ENCODE measurements at regions not wholly inside any gene's neighbourhood (a gene's known extent, or its start where the extent isn't known, plus 50 kb on each side); places are given as distances from the start of the nearest gene placed in this dataset.
"Not testable (repeated sequence)": the region's sequence is repeated elsewhere in the genome, so short reads cannot be mapped to it uniquely, and the experiment has no call there.

GRCh38 chrX:65971151-65971550 is 68.7 kb downstream of the VSIG4 start:
- no peak for DNase-seq (ENCODE audit: low read depth)

DNA sequence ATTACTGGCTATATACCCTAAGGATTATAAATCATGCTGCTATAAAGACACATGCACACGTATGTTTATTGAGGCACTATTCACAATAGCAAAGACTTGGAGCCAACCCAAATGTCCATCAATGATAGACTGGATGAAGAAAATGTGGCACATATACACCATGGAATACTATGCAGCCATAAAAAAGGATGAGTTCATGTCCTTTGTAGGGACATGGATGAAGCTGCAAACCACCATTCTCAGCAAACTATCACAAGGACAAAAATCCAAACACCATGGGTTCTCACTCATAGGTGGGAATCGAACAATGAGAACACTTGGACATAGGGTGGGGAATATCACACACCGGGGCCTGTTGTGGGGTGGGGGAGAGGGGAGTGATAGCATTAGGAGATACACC is 72.7 kb downstream of the VSIG4 start:
- DNase-seq (ENCODE audit: low read depth), result not testable (repeated sequence)

DNA sequence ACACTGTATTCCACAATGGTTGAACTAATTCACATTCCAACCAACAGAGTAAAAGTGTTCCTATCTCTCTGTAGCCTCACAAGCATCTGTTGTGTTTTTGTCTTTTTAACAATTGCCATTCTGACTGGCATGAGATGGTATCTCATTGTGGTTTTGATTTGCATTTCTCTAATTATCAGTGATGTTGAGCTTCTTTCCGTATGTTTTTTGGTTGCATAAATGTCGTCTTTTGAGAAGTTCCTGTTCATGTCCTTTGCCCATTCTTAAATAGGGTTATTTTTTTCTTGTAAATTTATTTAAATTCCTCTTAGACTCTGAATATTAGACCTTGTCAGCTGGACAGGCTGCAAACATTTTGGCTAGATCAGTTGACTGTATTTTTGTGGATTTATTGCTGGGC is 78.2 kb downstream of the VSIG4 start:
- no peak for DNase-seq (ENCODE audit: low read depth)

GRCh38 chrX:65948103-65948502 is 91.8 kb downstream of the VSIG4 start:
- DNase-seq (ENCODE audit: low read depth), result no peak

DNA sequence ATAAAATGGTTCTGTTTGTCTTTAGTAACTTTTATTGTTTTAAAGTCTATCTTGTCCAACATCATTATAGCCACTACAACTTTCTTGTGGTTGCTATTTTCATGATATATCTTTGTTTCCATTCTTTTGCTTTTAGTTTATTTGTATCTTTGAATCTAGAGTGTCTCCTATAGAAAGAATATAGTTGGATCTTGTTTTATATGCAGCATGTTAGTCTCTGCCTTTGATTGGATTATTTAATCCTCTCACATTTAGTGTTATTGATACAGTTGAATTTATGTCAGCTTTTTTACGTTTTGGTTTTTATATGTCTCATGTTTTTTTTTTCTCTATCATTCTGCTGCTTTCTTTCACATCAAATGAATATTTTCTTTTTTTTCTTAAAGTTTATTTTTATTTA is 98.1 kb downstream of the VSIG4 start:
- DNase-seq (ENCODE audit: low read depth), result no peak

DNA sequence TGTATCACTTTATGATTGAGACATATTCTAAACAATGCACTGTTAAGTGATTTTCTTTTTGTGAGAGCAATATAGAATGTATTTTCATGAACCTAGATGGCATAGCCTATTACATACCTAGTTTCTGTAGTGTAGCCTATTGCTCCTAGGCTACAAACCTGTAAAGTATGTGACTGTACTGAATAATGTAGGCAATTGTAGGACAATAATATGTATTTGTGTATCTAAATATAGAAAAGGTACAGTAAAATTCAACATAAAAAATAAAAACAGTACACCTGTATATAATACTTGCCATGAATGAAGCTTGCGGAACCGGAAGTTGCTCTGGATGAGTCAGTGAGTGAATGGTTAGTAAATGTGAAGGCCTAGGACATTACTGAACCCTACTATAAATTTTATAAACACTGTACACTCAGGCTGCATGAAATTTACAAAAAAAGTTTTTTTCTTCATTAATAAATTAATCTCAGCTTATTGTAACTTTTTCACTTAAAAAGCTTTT is 106.7 kb downstream of the VSIG4 start:
- DNase-seq (ENCODE audit: low read depth), result no peak

DNA sequence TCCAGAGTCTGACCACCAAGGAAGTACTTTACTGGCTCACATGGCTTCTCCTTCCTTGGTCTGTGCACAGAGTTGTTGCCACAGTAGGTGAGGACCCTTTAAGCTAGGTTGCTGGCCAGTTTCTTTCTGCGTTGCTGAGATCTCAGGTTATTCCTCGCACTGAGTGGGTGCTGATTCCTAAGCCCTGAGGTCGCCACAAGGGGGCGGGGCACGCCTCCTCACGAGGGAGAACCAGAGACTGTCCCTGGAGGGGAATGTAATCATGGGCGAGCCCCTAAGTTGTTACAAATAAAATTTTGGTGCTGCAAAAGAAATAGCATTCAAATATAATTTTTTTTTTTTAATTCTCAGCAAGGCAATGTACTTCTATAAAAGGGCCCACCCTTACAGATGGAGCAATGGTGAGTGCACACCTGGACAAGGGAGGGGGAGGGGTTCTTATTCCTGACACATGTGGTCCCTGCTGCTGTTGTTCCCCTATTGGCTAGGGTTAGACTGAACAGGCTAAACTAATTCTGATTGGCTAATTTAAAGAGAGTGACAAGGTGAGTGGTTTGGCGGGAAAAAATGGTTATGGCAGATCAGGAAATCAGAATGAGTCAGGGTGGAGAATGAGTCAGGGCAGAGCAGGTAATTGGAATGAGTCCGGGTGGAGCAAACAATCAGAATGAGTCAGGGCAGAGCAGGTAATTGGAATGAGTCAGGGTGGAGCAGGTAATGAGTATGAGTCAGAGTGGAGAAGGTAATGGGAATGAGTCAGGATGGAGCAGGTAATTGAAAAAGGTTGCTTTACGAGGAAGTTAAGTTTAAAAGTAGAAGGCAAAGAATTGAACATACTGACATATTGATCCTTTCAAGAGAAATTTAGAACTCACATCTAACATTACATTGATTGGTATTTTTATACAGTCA is 107.5 kb downstream of the VSIG4 start:
- no peak for DNase-seq (ENCODE audit: low read depth)

DNA sequence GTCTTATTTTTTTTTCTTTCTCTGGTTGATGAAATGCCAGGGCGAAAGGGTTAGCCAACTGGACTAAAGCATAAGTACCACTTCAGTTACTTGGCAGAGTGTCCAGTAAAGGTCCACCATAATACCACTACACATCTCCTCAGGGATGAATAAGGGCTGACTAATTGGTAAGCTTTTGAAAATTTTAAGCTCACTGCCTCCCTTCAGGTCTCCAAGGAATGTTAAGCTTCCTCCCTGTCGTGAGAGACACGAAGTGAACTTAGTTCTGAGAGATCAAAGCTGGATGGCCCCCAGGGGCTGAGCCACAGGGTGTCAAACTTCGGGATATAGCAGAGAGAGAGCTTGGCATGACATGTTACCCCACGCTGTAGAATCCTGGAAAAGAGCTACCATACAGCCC is 111.4 kb downstream of the VSIG4 start:
- no peak for DNase-seq (ENCODE audit: low read depth)

DNA sequence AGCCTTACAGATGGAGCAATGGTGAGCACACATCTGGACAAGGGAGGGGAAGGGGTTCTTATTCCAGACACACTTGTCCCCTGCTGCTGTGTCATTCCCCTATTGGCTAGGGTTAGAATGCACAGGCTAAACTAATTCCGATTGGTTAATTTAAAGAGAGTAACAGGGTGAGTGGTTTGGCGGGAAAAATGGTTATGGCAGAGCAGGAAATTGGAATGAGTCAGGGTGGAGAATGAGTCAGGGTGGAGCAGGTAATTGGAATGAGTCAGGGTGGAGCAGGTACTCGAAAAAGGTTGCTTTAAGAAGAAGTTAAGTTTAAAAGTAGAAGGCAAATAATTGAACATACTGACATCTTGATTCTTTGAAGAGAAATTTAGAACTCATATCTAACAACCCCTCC is 112.5 kb downstream of the VSIG4 start:
- not testable (repeated sequence) for DNase-seq (ENCODE audit: low read depth)

DNA sequence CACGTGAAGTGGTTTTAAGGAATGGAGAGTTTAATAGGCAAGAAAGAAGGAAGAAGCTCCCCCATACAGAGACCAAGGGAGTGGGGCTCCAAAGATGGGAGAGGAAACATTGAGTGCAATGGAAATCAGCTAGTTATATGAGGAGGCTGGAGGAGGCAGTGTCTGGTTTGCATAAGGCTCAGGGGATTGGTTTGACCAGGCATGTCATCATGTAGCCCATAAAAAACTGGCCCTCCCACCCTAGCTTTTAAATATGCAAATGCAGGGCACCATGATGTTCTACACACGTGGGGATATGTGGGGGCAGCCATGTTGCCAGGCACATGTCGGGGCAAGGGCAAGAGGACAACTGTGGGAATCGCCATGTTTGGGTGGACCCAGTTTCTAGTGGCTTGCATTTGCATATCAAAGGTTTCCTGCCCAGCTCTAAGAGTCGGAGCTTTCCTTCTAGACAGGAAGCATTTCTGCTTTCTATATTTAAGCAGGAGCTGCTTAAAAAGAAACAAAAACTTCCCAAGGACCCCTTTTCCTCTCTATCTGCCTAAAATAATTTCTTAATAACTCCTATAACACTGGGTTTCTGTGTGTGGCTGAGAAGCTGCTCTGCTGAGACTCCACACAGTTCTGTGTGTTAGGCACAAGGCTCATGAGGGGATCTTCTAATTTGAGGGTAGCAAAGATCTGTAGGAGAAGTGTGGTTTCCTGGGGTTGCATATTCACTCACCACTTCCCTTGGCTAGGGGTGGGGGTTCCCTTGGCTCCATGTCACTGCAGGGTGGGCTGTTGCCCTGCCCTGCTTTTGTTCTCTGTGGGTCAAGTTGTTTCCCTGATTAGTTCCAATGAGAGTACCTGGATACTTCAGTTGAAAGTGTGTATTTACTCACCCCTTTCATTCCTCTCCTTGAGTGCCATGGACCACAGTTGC is 113.5 kb downstream of the VSIG4 start:
- no peak for DNase-seq (ENCODE audit: low read depth)

GRCh38 chrX:65925592-65925991 is 114.3 kb downstream of the VSIG4 start:
- no peak for DNase-seq (ENCODE audit: low read depth)

GRCh38 chrX:65925005-65925404 is 114.9 kb downstream of the VSIG4 start:
- DNase-seq (ENCODE audit: low read depth), result no peak

- DNase-seq (ENCODE audit: low read depth), result no peak
Observed at GRCh38 chrX:65921363-65921762, 118.5 kb downstream of the VSIG4 start.

- no peak for DNase-seq (ENCODE audit: low read depth)
Observed at GRCh38 chrX:65920620-65921019, 119.3 kb downstream of the VSIG4 start.

GRCh38 chrX:65910899-65911298 is 129.0 kb downstream of the VSIG4 start:
- DNase-seq (ENCODE audit: low read depth), result no peak

GRCh38 chrX:65903750-65904149 is 136.1 kb downstream of the VSIG4 start:
- no peak for DNase-seq (ENCODE audit: low read depth)

- no peak for DNase-seq (ENCODE audit: low read depth)
Observed at GRCh38 chrX:65902011-65902410, 137.9 kb downstream of the VSIG4 start.

DNA sequence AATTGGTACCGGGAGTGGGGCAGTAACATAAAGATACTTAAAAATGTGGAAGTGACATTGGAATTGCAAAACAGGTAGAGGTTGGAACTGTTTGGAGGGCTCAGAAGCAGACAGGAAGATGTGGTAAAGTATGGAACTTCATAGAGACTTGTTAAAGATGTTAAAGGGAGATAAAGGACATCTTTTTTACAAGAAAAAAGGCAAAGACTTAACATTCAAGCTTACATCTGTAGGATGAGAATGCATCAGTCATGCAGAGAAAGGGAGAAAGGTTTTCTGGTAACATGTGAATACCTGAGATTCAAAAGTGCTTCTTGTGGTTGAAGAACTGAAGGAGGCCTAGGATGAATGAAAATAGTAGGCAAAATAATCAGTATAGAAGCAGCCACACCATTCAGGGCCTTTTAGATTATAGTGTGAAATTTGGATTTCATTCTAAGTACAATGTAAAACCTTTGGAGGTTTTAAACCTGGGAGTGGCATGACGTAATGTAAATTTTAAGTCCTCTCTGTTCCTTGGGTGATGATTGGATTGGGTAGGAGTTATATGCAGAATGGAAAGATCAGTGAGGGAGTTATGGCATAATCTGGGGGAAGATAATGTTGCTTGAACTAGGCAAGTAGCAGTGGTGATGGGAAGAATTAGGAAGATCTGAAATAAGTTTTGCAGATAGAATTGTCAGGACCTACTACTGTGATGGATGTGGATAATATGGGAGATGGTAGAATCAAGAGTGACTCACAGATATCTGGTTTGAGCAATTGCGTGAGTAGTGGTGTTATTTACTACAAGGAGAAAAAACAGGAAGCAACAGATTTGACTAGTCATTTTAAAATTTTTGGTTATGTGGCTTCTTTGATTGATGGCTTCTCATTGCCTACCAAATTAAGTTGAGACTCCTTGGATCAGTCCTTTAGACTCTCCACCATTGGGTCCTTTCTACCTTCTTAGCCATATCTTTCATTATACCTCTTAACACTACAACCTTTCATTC is 138.7 kb downstream of the VSIG4 start:
- DNase-seq (ENCODE audit: low read depth), result no peak

- DNase-seq (ENCODE audit: low read depth), result no peak
Observed at GRCh38 chrX:65894133-65894532, 145.7 kb downstream of the VSIG4 start.

- not testable (repeated sequence) for DNase-seq (ENCODE audit: low read depth)
Observed at GRCh38 chrX:65891817-65892216, 148.1 kb downstream of the VSIG4 start.

GRCh38 chrX:65888150-65888549 is 151.7 kb downstream of the VSIG4 start:
- DNase-seq (ENCODE audit: low read depth), result not testable (repeated sequence)

All from stimulated activated CD8-positive, alpha-beta memory T cell treated with anti-CD3 and anti-CD28 coated beads, Interleukin-15, amount 100 ng/mL, for 24 hours (primary cell).